ENCODE measurements at regions not wholly inside any gene's neighbourhood (a gene's known extent, or its start where the extent isn't known, plus 50 kb on each side); places are given as distances from the start of the nearest gene placed in this dataset.

DNA sequence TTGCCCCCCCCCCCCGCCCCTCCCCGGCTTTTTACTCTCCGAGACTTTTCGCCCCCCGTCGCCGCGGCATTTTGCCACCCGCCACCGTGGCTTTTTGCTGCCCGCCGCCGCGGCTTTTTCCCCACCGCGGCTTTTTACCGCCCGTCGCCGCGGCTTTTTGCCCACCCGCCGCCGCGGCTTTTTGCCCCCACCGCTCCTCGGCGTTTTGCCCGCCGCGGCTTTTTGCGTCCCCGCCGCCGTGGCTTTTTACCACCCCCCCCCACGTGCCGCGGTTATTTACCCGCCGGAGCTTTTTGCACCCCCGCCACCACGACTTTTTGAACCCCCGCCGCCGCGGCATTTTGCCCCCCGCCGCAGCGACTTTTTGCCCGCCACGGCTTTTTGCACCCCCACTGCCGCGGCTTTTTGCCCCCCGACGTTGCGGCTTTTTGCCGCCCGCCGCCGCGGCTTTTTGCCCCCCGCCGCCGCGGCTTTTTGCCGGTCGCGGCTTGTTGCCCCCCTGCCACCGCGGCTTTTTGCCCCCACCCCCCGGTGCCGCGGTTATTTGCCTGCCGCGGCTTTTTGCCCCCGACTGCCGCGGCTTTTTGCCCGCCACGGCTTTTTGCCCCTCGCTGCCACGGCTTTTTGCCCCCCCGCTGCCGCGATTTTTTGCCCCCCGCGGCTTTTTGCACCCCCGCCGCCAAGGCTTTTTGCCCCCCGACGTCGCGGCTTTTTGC, 461.1 kb downstream of the ZNF33B start:
- H3K9me3 Mint-ChIP-seq, result peaks cover 11% of the 10 kb centered on the region
- POLR2A ChIA-PET, result no interaction called here
- Histone ChIP-seq H3K4me1 (ENCODE audit: insufficient read depth, low read length) (no peaks in the 10 kb centered on the region), H3K9me3 (ENCODE audit: control insufficient read depth in 1 of 2, insufficient read depth in 1 of 2, low read length in 2 of 2) (peaks cover 0 to 10% of the 10 kb centered on the region in 2 experiments), H3K36me3 (ENCODE audit: insufficient read depth, low read length) (no peaks in the 10 kb centered on the region), H3K4me3 (ENCODE audit: low read length) (no peak overlapping the region), H3K27ac (ENCODE audit: low read depth in 1 of 2, low read length in 2 of 2) (no peak overlapping the region), H3K27me3 (ENCODE audit: control insufficient read depth in 1 of 2, insufficient read depth in 2 of 2, low read length in 2 of 2) (peaks cover 9 to 16% of the 10 kb centered on the region in 2 experiments)
- no peak overlapping the region for H3K27ac Mint-ChIP-seq
- TF ChIP-seq, protein P1, sequence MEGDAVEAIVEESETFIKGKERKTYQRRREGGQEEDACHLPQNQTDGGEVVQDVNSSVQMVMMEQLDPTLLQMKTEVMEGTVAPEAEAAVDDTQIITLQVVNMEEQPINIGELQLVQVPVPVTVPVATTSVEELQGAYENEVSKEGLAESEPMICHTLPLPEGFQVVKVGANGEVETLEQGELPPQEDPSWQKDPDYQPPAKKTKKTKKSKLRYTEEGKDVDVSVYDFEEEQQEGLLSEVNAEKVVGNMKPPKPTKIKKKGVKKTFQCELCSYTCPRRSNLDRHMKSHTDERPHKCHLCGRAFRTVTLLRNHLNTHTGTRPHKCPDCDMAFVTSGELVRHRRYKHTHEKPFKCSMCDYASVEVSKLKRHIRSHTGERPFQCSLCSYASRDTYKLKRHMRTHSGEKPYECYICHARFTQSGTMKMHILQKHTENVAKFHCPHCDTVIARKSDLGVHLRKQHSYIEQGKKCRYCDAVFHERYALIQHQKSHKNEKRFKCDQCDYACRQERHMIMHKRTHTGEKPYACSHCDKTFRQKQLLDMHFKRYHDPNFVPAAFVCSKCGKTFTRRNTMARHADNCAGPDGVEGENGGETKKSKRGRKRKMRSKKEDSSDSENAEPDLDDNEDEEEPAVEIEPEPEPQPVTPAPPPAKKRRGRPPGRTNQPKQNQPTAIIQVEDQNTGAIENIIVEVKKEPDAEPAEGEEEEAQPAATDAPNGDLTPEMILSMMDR (IDR thresholded peaks at IDR 0.05), result no peak
- H3K27me3 Mint-ChIP-seq, result peaks cover 86% of the 10 kb centered on the region
- CTCF ChIA-PET, result no interaction called here
- H3K4me3 Mint-ChIP-seq, result peak overlapping the region; percentile 16
- intact Hi-C loops (cut with DNase I, micrococcal nuclease), result no loop called here
- H3K36me3 Mint-ChIP-seq (ENCODE audit: low read depth), result peaks cover under 1% of the 10 kb centered on the region
- peak in 3 of 14 experiments; percentile 1 to 22 (median 13) for DNase-seq
- H3K4me1 Mint-ChIP-seq (ENCODE audit: low read depth), result peaks cover 7% of the 10 kb centered on the region
- ATAC-seq (ENCODE audit: poor library complexity), result no peak

DNA sequence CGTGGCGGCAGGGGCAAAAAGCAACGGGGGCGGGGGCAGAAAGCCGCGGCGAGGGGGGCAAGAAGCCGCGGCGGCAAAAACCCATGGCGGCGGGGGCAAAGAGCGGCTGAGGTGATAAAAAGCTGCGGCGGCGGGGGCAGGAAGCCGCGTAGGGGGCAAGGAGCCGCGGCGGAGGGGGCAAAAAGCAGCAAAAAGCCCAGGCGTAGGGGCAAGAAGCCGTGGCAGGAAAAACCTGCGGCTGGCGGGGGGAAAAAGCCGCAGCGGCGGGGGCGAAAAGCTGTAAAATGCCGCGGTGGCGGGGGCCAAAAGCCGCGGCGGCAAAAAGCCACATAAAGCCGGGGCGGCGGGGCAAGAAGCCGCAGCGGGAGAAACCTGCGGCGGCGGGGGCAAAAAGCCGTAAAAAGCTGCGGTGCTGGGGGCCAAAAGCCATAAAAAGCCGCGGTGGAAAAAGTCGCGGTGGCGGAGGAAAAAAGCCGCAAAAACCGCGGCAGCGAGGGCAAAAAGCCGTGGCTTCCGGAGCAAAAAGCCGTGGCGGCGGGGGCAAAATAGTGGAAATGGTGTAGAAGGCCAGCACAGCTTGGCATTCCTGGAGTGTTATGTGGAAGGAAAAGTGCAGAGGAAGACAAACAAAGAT, 487.8 kb downstream of the ZNF33B start:
- ATAC-seq (ENCODE audit: poor library complexity) (no peak), DNase-seq (peak in 1 of 14 experiments; percentile 2)
- H3K9me3 Mint-ChIP-seq, result peaks cover 10% of the 10 kb centered on the region
- Histone ChIP-seq H3K4me1 (ENCODE audit: insufficient read depth, low read length) (no peaks in the 10 kb centered on the region), H3K27ac (ENCODE audit: low read depth in 1 of 2, low read length in 2 of 2) (no peak overlapping the region), H3K27me3 (ENCODE audit: control insufficient read depth in 1 of 2, insufficient read depth in 2 of 2, low read length in 2 of 2) (peaks cover 0 to 2% of the 10 kb centered on the region in 2 experiments), H3K4me3 (ENCODE audit: low read length) (no peak overlapping the region), H3K36me3 (ENCODE audit: insufficient read depth, low read length) (no peaks in the 10 kb centered on the region), H3K9me3 (ENCODE audit: control insufficient read depth in 1 of 2, insufficient read depth in 1 of 2, low read length in 2 of 2) (peaks cover 0 to 29% of the 10 kb centered on the region in 2 experiments)
- peaks cover 13% of the 10 kb centered on the region for H3K27me3 Mint-ChIP-seq
- ChIA-PET CTCF (no interaction called here), POLR2A (no interaction called here)
- H3K27ac Mint-ChIP-seq, result no peak overlapping the region
- H3K4me3 Mint-ChIP-seq, result no peak overlapping the region
- TF ChIP-seq, protein P1 (IDR thresholded peaks at IDR 0.05), result no peak
- H3K4me1 Mint-ChIP-seq (ENCODE audit: low read depth), result no peaks in the 10 kb centered on the region
- intact Hi-C loops (cut with DNase I, micrococcal nuclease), result no loop called here
- no peaks in the 10 kb centered on the region for H3K36me3 Mint-ChIP-seq (ENCODE audit: low read depth)

DNA sequence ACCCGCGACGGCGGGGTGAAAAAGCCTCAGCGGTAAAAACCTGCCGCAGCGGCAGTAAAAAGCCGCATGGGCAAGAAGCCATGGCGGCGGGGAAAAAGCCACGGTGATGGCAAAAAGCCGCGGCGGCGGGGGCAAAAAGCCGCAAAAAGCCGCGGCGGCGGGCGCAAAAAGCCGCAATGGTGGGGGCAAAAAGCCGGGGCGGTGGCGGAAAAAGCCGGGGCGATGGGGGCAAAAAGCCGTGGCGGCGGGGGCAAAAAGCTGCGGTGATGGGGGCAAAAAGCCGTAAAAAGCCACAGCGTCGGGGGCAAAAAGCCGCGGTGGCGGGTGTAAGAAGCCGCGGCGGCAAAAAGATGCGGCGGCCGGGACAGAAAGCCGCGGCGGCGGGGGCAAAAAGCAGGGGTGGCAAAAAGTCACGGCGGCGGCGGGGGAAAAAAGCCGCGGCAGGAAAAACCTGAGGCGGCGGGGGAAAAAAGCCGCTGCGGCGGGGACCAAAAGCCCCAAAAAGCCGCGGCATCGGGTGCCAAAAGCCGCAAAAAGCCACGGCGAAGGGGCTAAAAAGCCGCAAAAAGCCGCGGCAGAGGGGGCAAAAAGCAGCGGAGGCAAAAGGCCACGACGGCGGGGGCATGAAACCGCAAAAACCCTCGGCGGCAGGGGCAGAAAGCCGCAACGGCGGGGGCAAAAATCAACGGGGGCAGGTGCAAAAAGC, 488.5 kb downstream of the ZNF33B start:
- CTCF ChIA-PET, result no interaction called here
- Mint-ChIP-seq H3K27ac (no peak overlapping the region), H3K4me1 (ENCODE audit: low read depth) (no peaks in the 10 kb centered on the region), H3K27me3 (peaks cover 13% of the 10 kb centered on the region), H3K4me3 (no peak overlapping the region), H3K9me3 (peaks cover 10% of the 10 kb centered on the region), H3K36me3 (ENCODE audit: low read depth) (no peaks in the 10 kb centered on the region)
- DNase-seq (peak in 2 of 14 experiments; percentile 1 to 3), ATAC-seq (ENCODE audit: poor library complexity) (no peak)
- Histone ChIP-seq H3K36me3 (ENCODE audit: insufficient read depth, low read length) (no peaks in the 10 kb centered on the region), H3K27ac (ENCODE audit: low read depth in 1 of 2, low read length in 2 of 2) (no peak overlapping the region), H3K4me1 (ENCODE audit: insufficient read depth, low read length) (no peaks in the 10 kb centered on the region), H3K9me3 (ENCODE audit: control insufficient read depth in 1 of 2, insufficient read depth in 1 of 2, low read length in 2 of 2) (peaks cover 0 to 29% of the 10 kb centered on the region in 2 experiments), H3K27me3 (ENCODE audit: control insufficient read depth in 1 of 2, insufficient read depth in 2 of 2, low read length in 2 of 2) (peaks cover 0 to 2% of the 10 kb centered on the region in 2 experiments), H3K4me3 (ENCODE audit: low read length) (no peak overlapping the region)
- POLR2A ChIA-PET, result no interaction called here
- intact Hi-C loops (cut with DNase I, micrococcal nuclease), result no loop called here
- TF ChIP-seq, protein P1 (IDR thresholded peaks at IDR 0.05), result no peak
